Upper lobe of left lung (tissue), 6 donors: ENCODE measurements at regions not wholly inside any gene's neighbourhood (a gene's known extent, or its start where the extent isn't known, plus 50 kb on each side); places are given as distances from the start of the nearest gene placed in this dataset.
"Not testable (repeated sequence)": the region's sequence is repeated elsewhere in the genome, so short reads cannot be mapped to it uniquely, and the experiment has no call there.

Experiments used
- ATAC-seq, 2 donors: fragments of 200-7000 bp; cut with Tn5 transposase; one replicate each; pipeline ENCODE4 v1.9.1; 2022; ENCODE audit warnings: mild to moderate bottlenecking in 2 of 2, moderate library complexity in 2 of 2; ENCODE audit not compliant: low FRiP score in 2 of 2
- DNase-seq, 2 donors: peaks; one replicate each; pipeline ENCODE4 v3.0.0-alpha.2; 2019 to 2020
- H3K27ac ChIP-seq, 4 donors: fragments of 200-600 bp; sonication (generic); one replicate each; pipeline ENCODE4 v1.5.1; 2016 to 2019
- H3K27me3 ChIP-seq, 4 donors: fragments of 200-600 bp; sonication (generic); one replicate each; pipeline ENCODE4 v1.5.1; 2017 to 2019
- H3K36me3 ChIP-seq, 4 donors: fragments of 200-600 bp; sonication (generic); one replicate each; pipeline ENCODE4 v1.5.1; 2016 to 2019
- H3K4me1 ChIP-seq, 4 donors: fragments of 200-600 bp; sonication (generic); one replicate each; pipeline ENCODE4 v1.5.1; 2018 to 2019
- H3K4me3 ChIP-seq, 4 donors: fragments of 200-600 bp; sonication (generic); one replicate each; pipeline ENCODE4 v1.5.1; 2017 to 2019; ENCODE audit warnings: mild to moderate bottlenecking in 2 of 4, moderate library complexity in 1 of 4
- H3K9me3 ChIP-seq, 4 donors: fragments of 200-600 bp; sonication (generic); one replicate each; pipeline ENCODE4 v1.5.1; 2018 to 2019
- EP300 ChIP-seq, 4 donors: sonication (generic); formaldehyde crosslinking; IDR thresholded peaks; one replicate each; pipeline ENCODE4 v1.5.1; 2017; ENCODE audit warnings: antibody characterized with exemption in 4 of 4, control low read depth in 2 of 4
- POLR2A ChIP-seq, 4 donors: fragments of 450-650 bp; IDR thresholded peaks; one replicate each; pipeline ENCODE4 v1.5.1; 2016 to 2017; ENCODE audit warnings: antibody characterized with exemption in 4 of 4, mild to moderate bottlenecking in 2 of 4
- POLR2AphosphoS5 ChIP-seq, 2 donors: sonication (generic); formaldehyde crosslinking; IDR thresholded peaks; one replicate each; pipeline ENCODE4 v1.5.1; 2017; ENCODE audit warnings: antibody characterized with exemption in 2 of 2
- WGBS, 2 donors: methylation state at CpG; one replicate each; pipeline ENCODE4 v1.1.5; 2017 to 2018; 5-methylcytosine and 5-hydroxymethylcytosine counted together
- TF ChIP-seq, protein P1 (sequence below), 6 experiments: fragments of 450-650 bp in 4 of 6; fragments of 200-600 bp in 2 of 6; sonication (generic) in 2 of 6; IDR thresholded peaks; one replicate each; pipeline ENCODE4 v1.5.1; 2016 to 2019; ENCODE audit warnings: antibody characterized with exemption in 6 of 6
- donor health status: DM: no; HTN: no; CAD: no; lungs with moderate emphysema.
- donor health status: DM: no; HTN: yes; CAD: no; lungs with severe emphysema.

DNA sequence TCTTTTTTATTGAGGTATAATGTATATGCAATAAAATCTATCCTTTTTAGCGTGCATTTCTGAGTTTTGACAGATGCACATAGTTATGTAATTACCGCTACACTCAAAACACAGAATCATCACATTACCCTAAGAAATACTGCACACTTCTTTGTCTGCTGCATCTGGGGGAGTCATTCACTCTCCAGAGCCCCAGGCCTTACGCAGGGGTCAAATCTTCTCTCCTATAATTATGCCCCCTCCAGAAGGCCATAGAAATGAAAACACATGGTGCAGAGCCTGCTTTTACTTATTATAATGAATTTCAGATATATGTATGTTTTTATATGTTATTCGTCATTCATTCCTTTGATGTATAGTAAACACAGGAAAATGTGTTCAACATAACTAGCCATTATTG lies 296.5 kb upstream of the TMEM132C start:
- no peaks in the 10 kb centered on the region for H3K27me3 ChIP-seq
- no peaks in the 10 kb centered on the region for H3K36me3 ChIP-seq
- 75 to 82% methylated on average over 4 of the region's 4 CpGs for WGBS, 2 donors
- ATAC-seq, result no peak
- no peak for DNase-seq
- no peak overlapping the region for H3K27ac ChIP-seq
- no peak for TF ChIP-seq EP300 (IDR thresholded peaks at IDR 0.05)
- TF ChIP-seq, protein P1, sequence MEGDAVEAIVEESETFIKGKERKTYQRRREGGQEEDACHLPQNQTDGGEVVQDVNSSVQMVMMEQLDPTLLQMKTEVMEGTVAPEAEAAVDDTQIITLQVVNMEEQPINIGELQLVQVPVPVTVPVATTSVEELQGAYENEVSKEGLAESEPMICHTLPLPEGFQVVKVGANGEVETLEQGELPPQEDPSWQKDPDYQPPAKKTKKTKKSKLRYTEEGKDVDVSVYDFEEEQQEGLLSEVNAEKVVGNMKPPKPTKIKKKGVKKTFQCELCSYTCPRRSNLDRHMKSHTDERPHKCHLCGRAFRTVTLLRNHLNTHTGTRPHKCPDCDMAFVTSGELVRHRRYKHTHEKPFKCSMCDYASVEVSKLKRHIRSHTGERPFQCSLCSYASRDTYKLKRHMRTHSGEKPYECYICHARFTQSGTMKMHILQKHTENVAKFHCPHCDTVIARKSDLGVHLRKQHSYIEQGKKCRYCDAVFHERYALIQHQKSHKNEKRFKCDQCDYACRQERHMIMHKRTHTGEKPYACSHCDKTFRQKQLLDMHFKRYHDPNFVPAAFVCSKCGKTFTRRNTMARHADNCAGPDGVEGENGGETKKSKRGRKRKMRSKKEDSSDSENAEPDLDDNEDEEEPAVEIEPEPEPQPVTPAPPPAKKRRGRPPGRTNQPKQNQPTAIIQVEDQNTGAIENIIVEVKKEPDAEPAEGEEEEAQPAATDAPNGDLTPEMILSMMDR (IDR thresholded peaks at IDR 0.05), result no peak
- TF ChIP-seq POLR2AphosphoS5 (IDR thresholded peaks at IDR 0.05), result no peak
- no peak for TF ChIP-seq POLR2A (IDR thresholded peaks at IDR 0.05)
- peaks cover 0 to 6% (median 0%) of the 10 kb centered on the region in 4 donors for H3K9me3 ChIP-seq
- no peaks in the 10 kb centered on the region for H3K4me1 ChIP-seq
- H3K4me3 ChIP-seq, result no peak overlapping the region

DNA sequence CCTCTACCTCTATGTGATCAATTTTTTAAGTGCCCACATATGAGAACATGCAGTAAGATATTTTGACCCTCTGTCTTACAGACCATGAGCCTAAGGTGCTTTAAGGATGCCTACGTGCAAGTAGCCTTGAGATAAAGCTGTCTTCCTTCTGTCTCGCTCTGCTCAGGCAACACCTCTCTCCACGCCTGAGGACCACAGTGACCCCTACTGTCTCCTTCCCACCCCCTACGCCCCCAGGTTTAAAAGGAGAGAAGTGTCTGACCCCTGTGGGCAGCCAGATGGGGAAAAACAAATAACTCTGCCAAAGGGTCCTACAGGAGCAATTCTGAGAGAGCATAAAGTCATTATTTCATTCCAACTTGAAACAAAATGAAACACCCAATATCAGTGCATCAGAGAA lies 286.4 kb upstream of the TMEM132C start:
- no peak for ATAC-seq
- no peaks in the 10 kb centered on the region for H3K9me3 ChIP-seq
- 58 to 65% methylated on average over 4 of the region's 4 CpGs for WGBS, 2 donors
- H3K27ac ChIP-seq, result no peak overlapping the region
- H3K27me3 ChIP-seq, result no peaks in the 10 kb centered on the region
- DNase-seq, result no peak
- H3K36me3 ChIP-seq, result no peaks in the 10 kb centered on the region
- H3K4me1 ChIP-seq, result no peaks in the 10 kb centered on the region
- H3K4me3 ChIP-seq, result no peak overlapping the region
- TF ChIP-seq, protein P1 (IDR thresholded peaks at IDR 0.05), result no peak
- no peak for TF ChIP-seq POLR2A (IDR thresholded peaks at IDR 0.05)
- no peak for TF ChIP-seq POLR2AphosphoS5 (IDR thresholded peaks at IDR 0.05)
- TF ChIP-seq EP300 (IDR thresholded peaks at IDR 0.05), result no peak

DNA sequence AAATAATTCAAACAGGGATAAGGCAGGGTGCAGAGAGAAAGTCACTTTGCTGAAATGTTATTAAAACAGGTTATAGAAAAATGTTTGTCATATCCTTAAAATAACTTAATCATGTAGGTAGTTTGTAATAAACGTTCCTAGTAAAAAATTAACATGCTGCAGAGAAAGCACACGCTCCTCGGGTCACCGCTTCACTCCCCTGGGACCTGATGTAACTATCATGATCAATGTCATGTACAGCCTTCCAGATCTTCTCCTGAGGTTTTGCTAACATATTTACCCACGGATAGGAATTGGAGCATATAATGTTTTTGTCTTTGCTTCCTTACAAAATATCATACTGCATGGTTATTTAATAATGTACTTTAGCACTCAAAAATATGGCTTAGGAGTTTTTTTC lies 285.1 kb upstream of the TMEM132C start:
- H3K27me3 ChIP-seq, result no peaks in the 10 kb centered on the region
- H3K4me3 ChIP-seq, result no peak overlapping the region
- 82 to 83% methylated on average over 5 of the region's 5 CpGs for WGBS, 2 donors
- H3K4me1 ChIP-seq, result no peaks in the 10 kb centered on the region
- no peak for TF ChIP-seq POLR2A (IDR thresholded peaks at IDR 0.05)
- TF ChIP-seq POLR2AphosphoS5 (IDR thresholded peaks at IDR 0.05), result no peak
- TF ChIP-seq, protein P1 (IDR thresholded peaks at IDR 0.05), result no peak
- no peak for TF ChIP-seq EP300 (IDR thresholded peaks at IDR 0.05)
- ATAC-seq, result no peak
- H3K36me3 ChIP-seq, result no peaks in the 10 kb centered on the region
- no peak overlapping the region for H3K27ac ChIP-seq
- no peaks in the 10 kb centered on the region for H3K9me3 ChIP-seq
- DNase-seq, result no peak

DNA sequence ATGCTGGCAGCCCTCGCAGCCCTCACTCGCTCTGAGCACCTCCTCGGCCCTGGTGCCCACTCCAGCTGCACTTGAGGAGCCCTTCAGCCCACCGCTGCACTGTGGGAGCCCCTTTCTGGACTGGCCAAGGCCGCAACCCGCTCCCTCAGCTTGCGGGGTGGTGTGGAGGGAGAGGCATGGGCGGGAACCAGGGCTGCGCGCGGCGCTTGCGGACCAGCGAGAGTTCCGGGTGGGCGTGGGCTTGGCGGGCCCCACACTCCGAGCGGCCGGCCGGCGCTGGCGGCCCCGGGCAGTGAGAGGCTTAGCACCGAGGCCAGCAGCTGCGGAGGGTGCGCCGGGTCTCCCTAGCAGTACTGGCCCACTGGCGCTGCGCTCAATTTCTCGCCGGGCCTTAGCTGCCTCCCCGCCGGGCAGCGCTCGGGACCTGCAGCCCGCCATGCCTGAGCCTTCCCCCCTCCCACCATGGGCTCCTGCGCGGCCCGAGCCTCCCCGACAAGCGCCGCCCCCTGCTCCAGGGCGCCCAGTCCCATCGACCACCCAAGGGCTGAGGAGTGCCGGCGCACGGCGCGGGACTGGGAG lies 283.7 kb upstream of the TMEM132C start:
- not testable (repeated sequence) for H3K36me3 ChIP-seq, H3K4me3 ChIP-seq, H3K4me1 ChIP-seq, H3K27me3 ChIP-seq, ATAC-seq, H3K27ac ChIP-seq, H3K9me3 ChIP-seq
- peak in 1 of 2 donors; percentile 78 for DNase-seq
- 67 to 94% methylated on average over 1 to 48 of the region's 50 CpGs for WGBS, 2 donors

DNA sequence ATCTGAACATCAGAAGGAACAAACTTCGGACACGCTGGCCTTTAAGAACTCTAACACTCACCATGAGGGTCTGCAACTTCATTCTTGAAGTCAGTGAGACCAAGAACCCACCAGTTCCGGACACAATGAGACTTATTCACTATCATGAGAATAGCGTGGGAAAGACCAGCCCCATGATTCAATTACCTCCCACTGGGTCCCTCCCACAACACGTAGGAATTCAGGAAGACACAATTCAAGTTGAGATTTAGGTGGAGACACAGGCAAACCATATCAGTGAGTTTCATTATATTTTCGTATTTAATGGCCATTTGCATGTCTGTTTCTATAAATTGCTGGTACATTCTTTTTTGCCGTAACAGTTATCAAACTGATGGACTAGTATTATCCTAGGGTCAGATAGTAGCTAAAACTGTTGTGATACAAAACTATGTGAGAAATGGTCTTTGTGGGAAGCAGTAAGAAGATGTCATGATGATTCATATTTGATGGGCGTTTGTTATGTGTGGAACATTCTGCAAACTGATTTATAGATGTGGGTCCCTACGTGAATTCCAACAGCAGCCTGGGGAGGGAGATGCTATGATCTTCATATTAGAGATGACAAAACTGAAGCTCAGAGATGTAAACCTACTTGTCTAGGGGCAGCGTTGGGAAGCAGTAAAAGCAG lies 282.4 kb upstream of the TMEM132C start:
- DNase-seq (no peak), ATAC-seq (no peak)
- Histone ChIP-seq H3K27ac (no peak overlapping the region), H3K9me3 (no peaks in the 10 kb centered on the region), H3K27me3 (no peaks in the 10 kb centered on the region), H3K4me1 (no peaks in the 10 kb centered on the region), H3K36me3 (no peaks in the 10 kb centered on the region), H3K4me3 (no peak overlapping the region)
- whole genome bisulfite sequencing, 2 donors, result 78 to 82% methylated on average over 10 of the region's 10 CpGs
- TF ChIP-seq EP300 (IDR thresholded peaks at IDR 0.05) (no peak), POLR2A (IDR thresholded peaks at IDR 0.05) (no peak), POLR2AphosphoS5 (IDR thresholded peaks at IDR 0.05) (no peak)
- TF ChIP-seq, protein P1 (IDR thresholded peaks at IDR 0.05), result no peak
